B cell (primary cell): ENCODE measurements at regions not wholly inside any gene's neighbourhood (a gene's known extent, or its start where the extent isn't known, plus 50 kb on each side); places are given as distances from the start of the nearest gene placed in this dataset.

Experiments used
- EZH2 ChIP-seq: IDR thresholded peaks from 2 replicates; pipeline ENCODE4 v1.6.1; 2012; ENCODE audit warnings: borderline replicate concordance, low read depth, mild to moderate bottlenecking, moderate library complexity, low read length; ENCODE audit not compliant: insufficient read depth, poor library complexity, severe bottlenecking
- TF ChIP-seq, protein P1 (sequence below): fragments of 200-600 bp; IDR thresholded peaks from one replicate; pipeline ENCODE4 v1.8.0; 2022; ENCODE audit warnings: antibody characterized with exemption, mild to moderate bottlenecking

DNA sequence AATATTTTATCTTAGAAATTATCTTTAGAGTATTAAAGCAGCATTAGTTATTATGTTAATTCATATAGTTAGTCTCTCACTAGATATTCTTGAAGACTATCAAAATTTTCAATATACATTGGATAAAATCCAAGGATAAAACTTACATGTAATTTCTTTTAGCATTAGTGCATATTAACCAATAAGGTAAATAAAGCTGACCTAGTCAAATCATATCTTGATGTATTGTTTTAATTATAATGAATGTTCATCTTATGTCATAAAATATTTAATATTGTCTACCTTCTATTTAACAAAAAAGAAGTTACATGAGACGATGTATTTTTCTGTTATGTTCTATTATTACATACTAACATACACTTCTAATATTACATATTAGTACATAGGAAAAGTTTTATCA lies 301.7 kb upstream of the DAB2 start:
- TF ChIP-seq, protein P1, sequence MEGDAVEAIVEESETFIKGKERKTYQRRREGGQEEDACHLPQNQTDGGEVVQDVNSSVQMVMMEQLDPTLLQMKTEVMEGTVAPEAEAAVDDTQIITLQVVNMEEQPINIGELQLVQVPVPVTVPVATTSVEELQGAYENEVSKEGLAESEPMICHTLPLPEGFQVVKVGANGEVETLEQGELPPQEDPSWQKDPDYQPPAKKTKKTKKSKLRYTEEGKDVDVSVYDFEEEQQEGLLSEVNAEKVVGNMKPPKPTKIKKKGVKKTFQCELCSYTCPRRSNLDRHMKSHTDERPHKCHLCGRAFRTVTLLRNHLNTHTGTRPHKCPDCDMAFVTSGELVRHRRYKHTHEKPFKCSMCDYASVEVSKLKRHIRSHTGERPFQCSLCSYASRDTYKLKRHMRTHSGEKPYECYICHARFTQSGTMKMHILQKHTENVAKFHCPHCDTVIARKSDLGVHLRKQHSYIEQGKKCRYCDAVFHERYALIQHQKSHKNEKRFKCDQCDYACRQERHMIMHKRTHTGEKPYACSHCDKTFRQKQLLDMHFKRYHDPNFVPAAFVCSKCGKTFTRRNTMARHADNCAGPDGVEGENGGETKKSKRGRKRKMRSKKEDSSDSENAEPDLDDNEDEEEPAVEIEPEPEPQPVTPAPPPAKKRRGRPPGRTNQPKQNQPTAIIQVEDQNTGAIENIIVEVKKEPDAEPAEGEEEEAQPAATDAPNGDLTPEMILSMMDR = no peak
- no peak for TF ChIP-seq EZH2
